Neural progenitor cell (in vitro differentiated cells): ENCODE measurements at regions not wholly inside any gene's neighbourhood (a gene's known extent, or its start where the extent isn't known, plus 50 kb on each side); places are given as distances from the start of the nearest gene placed in this dataset.

Experiments
- CTCF ChIP-seq: fragments of 200-600 bp; sonication (generic); IDR thresholded peaks from 2 replicates; pipeline ENCODE4 v1.5.1; 2017; ENCODE audit warnings: antibody characterized with exemption, mild to moderate bottlenecking
- EZH2 ChIP-seq: fragments of 200-600 bp; sonication (generic); IDR thresholded peaks from 2 replicates; pipeline ENCODE4 v1.6.1; 2017; ENCODE audit warnings: antibody characterized with exemption, mild to moderate bottlenecking, moderate library complexity
- EZH2phosphoT487 ChIP-seq: fragments of 200-600 bp; sonication (generic); IDR thresholded peaks from 2 replicates; pipeline ENCODE4 v1.6.1; 2017; ENCODE audit warnings: antibody characterized with exemption

DNA sequence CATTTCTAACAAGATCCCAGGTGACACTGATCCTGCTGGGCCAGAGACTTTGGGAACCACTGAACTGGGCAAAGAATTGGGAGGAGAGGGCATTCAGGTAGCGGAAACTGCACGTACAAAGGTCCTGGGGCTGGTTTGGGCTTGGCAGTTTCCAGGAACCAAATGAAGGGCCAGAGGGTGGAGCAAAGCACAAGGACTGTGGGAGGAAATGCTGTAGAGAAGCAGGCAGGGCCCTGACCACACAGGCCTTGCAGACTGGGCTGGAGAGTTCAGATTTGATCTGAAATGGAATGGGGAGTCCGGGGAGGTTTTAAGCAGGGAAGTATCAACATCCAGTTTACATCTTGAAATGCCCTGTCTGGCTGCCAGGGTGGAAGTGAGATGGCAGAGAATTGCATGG is 195.1 kb downstream of the PHETA1 start:
- TF ChIP-seq CTCF (no peak), EZH2 (no peak), EZH2phosphoT487 (no peak)
